PC-9 (cell line): ENCODE measurements at regions not wholly inside any gene's neighbourhood (a gene's known extent, or its start where the extent isn't known, plus 50 kb on each side); places are given as distances from the start of the nearest gene placed in this dataset.

ENCODE experiments used
- BruUV-seq: library from RNA; stranded (reverse); fragments of 400-500 nt; replicated peaks from 2 replicates; lab custom pipeline; 2021; lab: Mats Ljungman, UMichigan
- CTCF ChIA-PET: fragments of 300-600 bp; sonication (Branson Sonifier 250); formaldehyde crosslinking; loops from one replicate; lab custom pipeline; 2022; ENCODE audit warnings: antibody characterized with exemption; lab: Charles Lee
- POLR2A ChIA-PET: fragments of 300-600 bp; sonication (Branson Sonifier 250); formaldehyde crosslinking; loops from one replicate; lab custom pipeline; 2022; ENCODE audit warnings: antibody characterized with exemption; ENCODE audit not compliant: unreplicated experiment; lab: Charles Lee
- DNase-seq, 2 experiments: peaks; one replicate each; pipeline versions ENCODE4 v3.0.0 to v3.0.0-alpha.2; 2015 to 2022; ENCODE audit warnings: mixed read lengths in 1 of 2
- H2AFZ ChIP-seq: fragments of 200-600 bp; sonication (generic); 2 replicates; pipeline ENCODE4 v1.8.1; 2017; ENCODE audit warnings: antibody characterized with exemption
- H3F3A ChIP-seq: fragments of 200-600 bp; sonication (generic); 2 replicates; pipeline ENCODE4 v1.8.1; 2017; ENCODE audit warnings: antibody characterized with exemption, mild to moderate bottlenecking, low read depth; ENCODE audit not compliant: insufficient read depth
- H3K27ac ChIP-seq: fragments of 200-600 bp; sonication (generic); 2 replicates; pipeline ENCODE4 v1.6.1; 2016; ENCODE audit warnings: mixed run types
- H3K27me3 ChIP-seq: fragments of 200-600 bp; sonication (generic); 2 replicates; pipeline ENCODE4 v1.6.1; 2016; ENCODE audit warnings: low read depth, mixed run types; ENCODE audit not compliant: insufficient read depth
- H3K36me3 ChIP-seq: fragments of 200-600 bp; sonication (generic); 2 replicates; pipeline ENCODE4 v1.6.1; 2016; ENCODE audit warnings: low read depth, mixed run types
- H3K4me1 ChIP-seq: fragments of 200-600 bp; sonication (generic); replicated peaks from 2 replicates; pipeline ENCODE4 v1.6.1; 2016; ENCODE audit warnings: mixed run types; ENCODE audit not compliant: insufficient read depth
- H3K4me2 ChIP-seq: fragments of 200-600 bp; sonication (generic); 2 replicates; pipeline ENCODE4 v1.6.1; 2017; ENCODE audit warnings: mixed run types
- H3K4me3 ChIP-seq: fragments of 200-600 bp; sonication (generic); 2 replicates; pipeline ENCODE4 v1.6.1; 2016; ENCODE audit warnings: mixed run types
- H3K79me2 ChIP-seq: fragments of 200-600 bp; sonication (generic); 2 replicates; pipeline ENCODE4 v1.6.1; 2017; ENCODE audit warnings: low read depth, mixed run types
- H3K9me2 ChIP-seq: fragments of 200-600 bp; sonication (generic); 2 replicates; pipeline ENCODE4 v1.8.1; 2017; ENCODE audit warnings: mild to moderate bottlenecking; ENCODE audit not compliant: insufficient read depth
- H3K9me3 ChIP-seq: fragments of 200-600 bp; sonication (generic); 2 replicates; pipeline ENCODE4 v1.8.1; 2016; ENCODE audit warnings: low read depth; ENCODE audit not compliant: insufficient read depth
- H4K20me1 ChIP-seq: fragments of 200-600 bp; sonication (generic); 2 replicates; pipeline ENCODE4 v1.8.1; 2017; ENCODE audit not compliant: insufficient read depth
- CTCF ChIP-seq: fragments of 200-600 bp; sonication (generic); conservative IDR thresholded peaks from 2 replicates; pipeline ENCODE4 v1.6.1; 2017; ENCODE audit warnings: mixed run types, antibody characterized with exemption, mild to moderate bottlenecking, moderate library complexity
- EZH2 ChIP-seq: fragments of 200-600 bp; sonication (generic); IDR thresholded peaks from 2 replicates; pipeline ENCODE4 v1.8.0; 2017; ENCODE audit warnings: antibody characterized with exemption, low read depth
- intact Hi-C: fragments of 100-400 bp; cut with micrococcal nuclease; formaldehyde crosslinking; loops from one replicate; pipeline ENCODE4 v1.10.0; 2022; ENCODE audit not compliant: unreplicated experiment

- Histone ChIP-seq H3K4me2 (no peak overlapping the region), H3K4me3 (no peak overlapping the region), H3K27ac (no peak overlapping the region), H4K20me1 (no peaks in the 10 kb centered on the region), H3K36me3 (no peaks in the 10 kb centered on the region), H3K9me3 (no peaks in the 10 kb centered on the region), H3K4me1 (no peaks in the 10 kb centered on the region), H2AFZ (no peak overlapping the region), H3K9me2 (no peaks in the 10 kb centered on the region; the same call in 1 of the 2 replicates), H3F3A (no peaks in the 10 kb centered on the region), H3K79me2 (no peaks in the 10 kb centered on the region), H3K27me3 (no peaks in the 10 kb centered on the region)
- POLR2A ChIA-PET, result no interaction called here
- intact Hi-C loops, result no loop called here
- no TSS peak for BruUV-seq
- TF ChIP-seq EZH2 (no peak), CTCF (no peak)
- DNase-seq, result no peak
- CTCF ChIA-PET, result no interaction called here
Measured at GRCh38 chr3:162738784-162739183, 1242.2 kb downstream of the OTOL1 start.

GRCh38 chr3:162740941-162741596 lies 1244.5 kb downstream of the OTOL1 start:
- Histone ChIP-seq H3K27ac (no peak overlapping the region), H2AFZ (no peak overlapping the region), H4K20me1 (no peaks in the 10 kb centered on the region), H3K9me3 (no peaks in the 10 kb centered on the region), H3K4me3 (no peak overlapping the region), H3F3A (no peaks in the 10 kb centered on the region), H3K79me2 (no peaks in the 10 kb centered on the region), H3K4me2 (no peak overlapping the region), H3K36me3 (no peaks in the 10 kb centered on the region), H3K4me1 (no peaks in the 10 kb centered on the region), H3K9me2 (no peaks in the 10 kb centered on the region; the same call in 1 of the 2 replicates), H3K27me3 (no peaks in the 10 kb centered on the region)
- CTCF ChIA-PET, result no interaction called here
- TF ChIP-seq EZH2, result no peak
- TF ChIP-seq CTCF, result no peak
- POLR2A ChIA-PET, result no interaction called here
- DNase-seq, result no peak
- BruUV-seq, result no TSS peak
- intact Hi-C loops, result no loop called here

GRCh38 chr3:162742159-162742717 lies 1245.6 kb downstream of the OTOL1 start:
- Histone ChIP-seq H2AFZ (no peak overlapping the region), H3K9me3 (no peaks in the 10 kb centered on the region), H3K9me2 (no peaks in the 10 kb centered on the region), H3K27me3 (no peaks in the 10 kb centered on the region), H3K27ac (no peak overlapping the region), H3K4me3 (no peak overlapping the region), H3F3A (no peaks in the 10 kb centered on the region), H3K79me2 (no peaks in the 10 kb centered on the region), H3K4me1 (no peaks in the 10 kb centered on the region), H4K20me1 (no peaks in the 10 kb centered on the region), H3K36me3 (no peaks in the 10 kb centered on the region), H3K4me2 (no peak overlapping the region)
- intact Hi-C loops, result no loop called here
- CTCF ChIA-PET, result no interaction called here
- POLR2A ChIA-PET, result no interaction called here
- no peak for DNase-seq
- no peak for TF ChIP-seq CTCF
- TF ChIP-seq EZH2, result no peak
- BruUV-seq, result no TSS peak
